NCI-H2029 treated with DMSO at 0.1 percent for 48 hours (cell line): ENCODE measurements at regions not wholly inside any gene's neighbourhood (a gene's known extent, or its start where the extent isn't known, plus 50 kb on each side); places are given as distances from the start of the nearest gene placed in this dataset.
"Not testable (repeated sequence)": the region's sequence is repeated elsewhere in the genome, so short reads cannot be mapped to it uniquely, and the experiment has no call there.

ENCODE experiments used
- DNase-seq: peaks from one replicate; lab custom pipeline; 2025; lab: John Stamatoyannopoulos, UW

- no peak for DNase-seq
Observed at GRCh38 chr6:11427091-11427722, 110.3 kb upstream of the TMEM170B start.

- DNase-seq = no peak
Observed at GRCh38 chr6:11426571-11426970, 111.0 kb upstream of the TMEM170B start.

GRCh38 chr6:11425876-11426275 lies 111.7 kb upstream of the TMEM170B start:
- DNase-seq = no peak

- DNase-seq = no peak
Observed at GRCh38 chr6:11425431-11425871, 112.1 kb upstream of the TMEM170B start.

GRCh38 chr6:11424395-11425034 lies 113.0 kb upstream of the TMEM170B start:
- no peak for DNase-seq

GRCh38 chr6:11423667-11424066 lies 113.9 kb upstream of the TMEM170B start:
- DNase-seq = no peak

- DNase-seq = no peak
Observed at GRCh38 chr6:11423072-11423471, 114.5 kb upstream of the TMEM170B start.

- no peak for DNase-seq
Observed at GRCh38 chr6:11419763-11420453, 117.6 kb upstream of the TMEM170B start.

- no peak for DNase-seq
Observed at GRCh38 chr6:11418290-11418905, 119.2 kb upstream of the TMEM170B start.

GRCh38 chr6:11416936-11417576 lies 120.5 kb upstream of the TMEM170B start:
- no peak for DNase-seq

GRCh38 chr6:11416099-11416935 lies 121.2 kb upstream of the TMEM170B start:
- DNase-seq = not testable (repeated sequence)

- DNase-seq = no peak
Observed at GRCh38 chr6:11415557-11415956, 122.0 kb upstream of the TMEM170B start.

- DNase-seq = no peak
Observed at GRCh38 chr6:11414176-11414963, 123.2 kb upstream of the TMEM170B start.

- DNase-seq = no peak
Observed at GRCh38 chr6:11413728-11414127, 123.8 kb upstream of the TMEM170B start.

GRCh38 chr6:11413117-11413687 lies 124.3 kb upstream of the TMEM170B start:
- DNase-seq = no peak

GRCh38 chr6:11412616-11413015 lies 124.9 kb upstream of the TMEM170B start:
- DNase-seq = no peak

- no peak for DNase-seq
Observed at GRCh38 chr6:11412011-11412424, 125.5 kb upstream of the TMEM170B start.

- no peak for DNase-seq
Observed at GRCh38 chr6:11411593-11411992, 126.0 kb upstream of the TMEM170B start.

GRCh38 chr6:11410539-11411307 lies 126.8 kb upstream of the TMEM170B start:
- no peak for DNase-seq
